ENCODE measurements at regions not wholly inside any gene's neighbourhood (a gene's known extent, or its start where the extent isn't known, plus 50 kb on each side); places are given as distances from the start of the nearest gene placed in this dataset.

- no peak for DNase-seq (ENCODE audit: extremely low read depth, low read depth)
- TF ChIP-seq, protein P1, sequence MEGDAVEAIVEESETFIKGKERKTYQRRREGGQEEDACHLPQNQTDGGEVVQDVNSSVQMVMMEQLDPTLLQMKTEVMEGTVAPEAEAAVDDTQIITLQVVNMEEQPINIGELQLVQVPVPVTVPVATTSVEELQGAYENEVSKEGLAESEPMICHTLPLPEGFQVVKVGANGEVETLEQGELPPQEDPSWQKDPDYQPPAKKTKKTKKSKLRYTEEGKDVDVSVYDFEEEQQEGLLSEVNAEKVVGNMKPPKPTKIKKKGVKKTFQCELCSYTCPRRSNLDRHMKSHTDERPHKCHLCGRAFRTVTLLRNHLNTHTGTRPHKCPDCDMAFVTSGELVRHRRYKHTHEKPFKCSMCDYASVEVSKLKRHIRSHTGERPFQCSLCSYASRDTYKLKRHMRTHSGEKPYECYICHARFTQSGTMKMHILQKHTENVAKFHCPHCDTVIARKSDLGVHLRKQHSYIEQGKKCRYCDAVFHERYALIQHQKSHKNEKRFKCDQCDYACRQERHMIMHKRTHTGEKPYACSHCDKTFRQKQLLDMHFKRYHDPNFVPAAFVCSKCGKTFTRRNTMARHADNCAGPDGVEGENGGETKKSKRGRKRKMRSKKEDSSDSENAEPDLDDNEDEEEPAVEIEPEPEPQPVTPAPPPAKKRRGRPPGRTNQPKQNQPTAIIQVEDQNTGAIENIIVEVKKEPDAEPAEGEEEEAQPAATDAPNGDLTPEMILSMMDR (IDR thresholded peaks at IDR 0.05; ENCODE audit: low read depth, low read length) = no peak
Measured at GRCh38 chrX:39301036-39301435, 499.8 kb downstream of the MID1IP1 start.

- DNase-seq (ENCODE audit: extremely low read depth, low read depth) = no peak
- TF ChIP-seq, protein P1 (IDR thresholded peaks at IDR 0.05; ENCODE audit: low read depth, low read length) = no peak
Measured at GRCh38 chrX:39302838-39303237, 501.6 kb downstream of the MID1IP1 start.

- DNase-seq (ENCODE audit: extremely low read depth, low read depth) = no peak
- TF ChIP-seq, protein P1 (IDR thresholded peaks at IDR 0.05; ENCODE audit: low read depth, low read length) = no peak
Measured at GRCh38 chrX:39304746-39305145, 503.5 kb downstream of the MID1IP1 start.

GRCh38 chrX:39307488-39307887 is 506.2 kb downstream of the MID1IP1 start:
- no peak for DNase-seq (ENCODE audit: extremely low read depth, low read depth)
- TF ChIP-seq, protein P1 (IDR thresholded peaks at IDR 0.05; ENCODE audit: low read depth, low read length) = no peak

DNA sequence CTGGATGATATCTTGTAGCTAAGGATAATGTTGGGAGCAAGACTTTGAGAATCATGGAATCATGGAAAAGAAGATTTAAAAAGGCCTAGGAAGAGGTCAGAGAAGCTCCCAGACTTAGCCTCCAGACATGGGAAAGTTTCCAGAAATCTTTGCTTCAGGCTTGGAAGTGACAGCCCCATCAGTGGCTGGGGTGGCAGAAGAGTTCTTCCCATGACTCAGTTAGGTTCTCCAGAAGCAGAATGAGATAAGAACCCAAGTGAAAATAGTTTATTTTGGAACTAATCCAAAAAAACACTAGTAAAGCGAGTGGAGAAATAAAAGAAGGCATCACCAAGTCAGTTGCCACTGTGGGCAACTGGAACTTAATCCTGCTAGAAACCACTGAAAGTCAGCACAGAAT is 506.9 kb downstream of the MID1IP1 start:
- TF ChIP-seq, protein P1 (IDR thresholded peaks at IDR 0.05; ENCODE audit: low read depth, low read length) = no peak
- no peak for DNase-seq (ENCODE audit: extremely low read depth, low read depth)

DNA sequence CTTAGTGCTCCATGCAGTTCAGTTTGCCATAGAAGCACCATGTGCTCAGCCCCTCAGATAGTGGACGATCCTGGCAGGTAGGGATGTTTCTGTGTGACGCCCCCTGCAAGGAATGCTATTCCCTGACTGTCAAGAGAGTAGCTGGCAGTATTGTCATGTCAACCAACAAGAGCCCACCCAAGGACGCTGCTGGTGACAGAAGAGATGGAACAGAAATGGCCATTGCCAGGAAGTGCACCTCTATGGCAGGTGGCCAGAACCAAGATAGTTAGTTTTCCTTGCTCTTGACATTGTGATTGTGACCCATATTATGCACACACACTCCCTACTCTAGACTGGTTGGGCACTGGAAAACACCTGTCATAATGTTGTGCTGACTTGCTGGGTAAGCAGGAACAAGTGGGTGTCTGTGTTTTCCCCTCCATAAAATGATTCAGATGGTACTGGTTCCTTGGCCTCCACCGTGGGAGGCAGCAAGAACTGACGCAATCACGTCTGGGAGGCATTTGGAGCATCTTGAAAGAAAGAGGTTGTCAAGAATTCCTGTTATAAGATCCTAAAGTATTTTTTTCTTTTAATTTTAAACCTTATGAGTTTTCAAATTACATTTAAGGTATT is 507.9 kb downstream of the MID1IP1 start:
- TF ChIP-seq, protein P1 (IDR thresholded peaks at IDR 0.05; ENCODE audit: low read depth, low read length) = no peak
- no peak for DNase-seq (ENCODE audit: extremely low read depth, low read depth)

DNA sequence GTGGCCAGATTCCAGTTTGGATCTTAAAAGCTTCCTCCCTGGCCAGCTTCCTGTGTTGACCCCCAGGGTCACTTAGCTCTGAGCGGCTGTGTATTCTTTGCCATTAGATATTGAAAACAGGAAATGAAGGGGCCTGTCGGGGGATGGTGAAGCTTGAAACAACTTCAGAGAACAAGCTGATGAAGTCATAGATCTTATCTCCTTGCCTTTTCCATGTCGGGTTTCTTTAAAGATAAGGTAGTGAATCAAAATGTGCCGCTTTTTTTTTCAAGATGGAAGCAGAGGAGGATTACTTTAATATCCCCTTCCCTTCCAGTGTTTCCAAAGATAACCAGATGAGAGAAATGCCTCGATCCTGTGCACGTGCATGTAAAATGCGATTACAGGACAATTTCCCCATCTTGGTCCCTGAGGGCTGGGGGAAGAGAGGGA is 508.5 kb downstream of the MID1IP1 start:
- DNase-seq (ENCODE audit: extremely low read depth, low read depth) = no peak
- TF ChIP-seq, protein P1 (IDR thresholded peaks at IDR 0.05; ENCODE audit: low read depth, low read length) = no peak

All from AG09319 (cell line).